ENCODE measurements at regions not wholly inside any gene's neighbourhood (a gene's known extent, or its start where the extent isn't known, plus 50 kb on each side); places are given as distances from the start of the nearest gene placed in this dataset.

DNA sequence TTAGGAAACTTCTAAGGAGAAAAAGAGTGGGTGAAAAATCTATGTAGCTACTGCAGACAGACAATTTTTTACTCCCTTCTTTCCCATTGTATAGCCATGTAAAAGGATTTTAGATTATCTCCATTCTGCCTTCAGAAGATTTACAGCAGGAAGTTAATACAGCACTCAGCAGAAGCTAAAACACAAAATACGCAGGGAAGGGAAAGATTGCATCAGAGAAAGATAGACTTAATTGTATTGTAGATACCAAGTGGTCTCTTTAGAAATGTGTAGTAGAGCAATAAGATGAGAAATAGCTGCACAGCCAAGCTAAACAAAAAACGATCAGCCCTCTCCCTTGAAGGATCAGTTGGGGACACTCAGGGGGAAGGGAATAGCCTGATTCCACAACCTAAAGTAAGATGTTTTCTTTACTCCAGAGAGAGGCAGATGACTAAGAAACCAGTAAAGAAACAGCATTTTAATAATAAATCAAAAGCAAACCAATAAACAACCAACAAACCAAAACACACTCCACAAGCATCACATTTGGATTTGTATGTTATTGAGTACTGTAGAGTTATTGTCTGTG, 236.7 kb upstream of the SLITRK1 start:
- TF ChIP-seq, protein P1, sequence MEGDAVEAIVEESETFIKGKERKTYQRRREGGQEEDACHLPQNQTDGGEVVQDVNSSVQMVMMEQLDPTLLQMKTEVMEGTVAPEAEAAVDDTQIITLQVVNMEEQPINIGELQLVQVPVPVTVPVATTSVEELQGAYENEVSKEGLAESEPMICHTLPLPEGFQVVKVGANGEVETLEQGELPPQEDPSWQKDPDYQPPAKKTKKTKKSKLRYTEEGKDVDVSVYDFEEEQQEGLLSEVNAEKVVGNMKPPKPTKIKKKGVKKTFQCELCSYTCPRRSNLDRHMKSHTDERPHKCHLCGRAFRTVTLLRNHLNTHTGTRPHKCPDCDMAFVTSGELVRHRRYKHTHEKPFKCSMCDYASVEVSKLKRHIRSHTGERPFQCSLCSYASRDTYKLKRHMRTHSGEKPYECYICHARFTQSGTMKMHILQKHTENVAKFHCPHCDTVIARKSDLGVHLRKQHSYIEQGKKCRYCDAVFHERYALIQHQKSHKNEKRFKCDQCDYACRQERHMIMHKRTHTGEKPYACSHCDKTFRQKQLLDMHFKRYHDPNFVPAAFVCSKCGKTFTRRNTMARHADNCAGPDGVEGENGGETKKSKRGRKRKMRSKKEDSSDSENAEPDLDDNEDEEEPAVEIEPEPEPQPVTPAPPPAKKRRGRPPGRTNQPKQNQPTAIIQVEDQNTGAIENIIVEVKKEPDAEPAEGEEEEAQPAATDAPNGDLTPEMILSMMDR (IDR thresholded peaks at IDR 0.05), result no peak
- TF ChIP-seq POLR2A (IDR thresholded peaks at IDR 0.05), result no peak

All from esophagus squamous epithelium (tissue), 4 donors.